Esophagus squamous epithelium (tissue), 4 donors: ENCODE measurements at regions not wholly inside any gene's neighbourhood (a gene's known extent, or its start where the extent isn't known, plus 50 kb on each side); places are given as distances from the start of the nearest gene placed in this dataset.

Experiments
- CTCF ChIP-seq, 6 experiments: fragments of 450-650 bp in 4 of 6; fragments of 200-600 bp in 2 of 6; sonication (generic) in 2 of 6; IDR thresholded peaks; one replicate each; pipeline ENCODE4 v1.5.1; 2016 to 2019; ENCODE audit warnings: antibody characterized with exemption in 6 of 6, mild to moderate bottlenecking in 4 of 6, moderate library complexity in 4 of 6
- POLR2A ChIP-seq, 4 donors: fragments of 450-650 bp; IDR thresholded peaks; one replicate each; pipeline ENCODE4 v1.6.1; 2017; ENCODE audit warnings: antibody characterized with exemption in 4 of 4, mild to moderate bottlenecking in 4 of 4, moderate library complexity in 3 of 4

DNA sequence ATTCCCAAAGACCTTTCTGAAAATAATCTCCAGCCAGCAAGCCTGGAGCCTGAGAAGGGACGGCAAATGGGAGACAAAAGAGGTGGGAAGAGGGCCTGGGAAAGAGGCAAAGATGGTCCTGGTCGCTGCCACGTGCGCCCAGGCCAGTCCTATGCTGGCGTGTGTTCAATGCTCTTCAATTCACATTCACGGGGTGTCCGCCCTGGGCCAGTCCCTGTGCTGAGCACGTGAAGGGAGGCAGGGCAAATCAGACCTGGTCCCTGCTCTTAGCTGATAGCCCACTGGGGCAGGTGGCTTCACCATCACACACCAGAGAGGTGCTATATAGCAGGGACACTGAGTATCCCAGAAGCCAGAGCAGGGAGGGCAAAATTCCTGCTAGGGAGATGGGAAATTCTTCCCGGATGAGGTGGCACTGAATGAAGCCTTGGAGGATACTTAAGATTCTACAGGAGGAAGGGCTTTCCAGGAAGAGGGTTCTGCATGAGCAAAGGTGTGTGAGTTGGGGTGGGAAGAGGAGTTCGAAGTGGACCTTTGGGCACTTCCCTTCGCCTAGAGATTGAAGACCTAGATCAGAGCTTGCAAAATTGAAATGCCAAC lies 148.2 kb downstream of the CHST1 start:
- TF ChIP-seq POLR2A (IDR thresholded peaks at IDR 0.05) (no peak), CTCF (IDR thresholded peaks at IDR 0.05) (no peak)
